ENCODE measurements at regions not wholly inside any gene's neighbourhood (a gene's known extent, or its start where the extent isn't known, plus 50 kb on each side); places are given as distances from the start of the nearest gene placed in this dataset.

DNA sequence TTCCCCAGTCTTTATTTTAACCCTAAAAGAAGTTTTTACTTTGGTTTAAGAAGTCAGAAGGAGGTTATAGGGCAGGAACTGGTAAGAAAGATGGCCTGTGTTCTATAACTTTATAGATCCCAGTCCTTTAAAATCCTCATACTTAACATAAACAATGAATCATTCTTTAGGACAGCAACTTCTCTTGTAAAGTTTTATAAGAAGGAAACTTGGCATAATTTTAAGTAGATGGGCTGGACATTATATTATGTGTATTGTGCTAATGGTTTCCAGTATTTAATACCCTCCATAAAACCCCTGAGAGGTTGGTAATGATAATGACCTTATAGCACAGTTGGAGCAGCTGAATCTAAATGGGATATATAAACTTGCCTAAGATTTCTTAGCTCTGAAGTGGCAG is 247.2 kb downstream of the FAM170A start:
- TF ChIP-seq, protein P1, sequence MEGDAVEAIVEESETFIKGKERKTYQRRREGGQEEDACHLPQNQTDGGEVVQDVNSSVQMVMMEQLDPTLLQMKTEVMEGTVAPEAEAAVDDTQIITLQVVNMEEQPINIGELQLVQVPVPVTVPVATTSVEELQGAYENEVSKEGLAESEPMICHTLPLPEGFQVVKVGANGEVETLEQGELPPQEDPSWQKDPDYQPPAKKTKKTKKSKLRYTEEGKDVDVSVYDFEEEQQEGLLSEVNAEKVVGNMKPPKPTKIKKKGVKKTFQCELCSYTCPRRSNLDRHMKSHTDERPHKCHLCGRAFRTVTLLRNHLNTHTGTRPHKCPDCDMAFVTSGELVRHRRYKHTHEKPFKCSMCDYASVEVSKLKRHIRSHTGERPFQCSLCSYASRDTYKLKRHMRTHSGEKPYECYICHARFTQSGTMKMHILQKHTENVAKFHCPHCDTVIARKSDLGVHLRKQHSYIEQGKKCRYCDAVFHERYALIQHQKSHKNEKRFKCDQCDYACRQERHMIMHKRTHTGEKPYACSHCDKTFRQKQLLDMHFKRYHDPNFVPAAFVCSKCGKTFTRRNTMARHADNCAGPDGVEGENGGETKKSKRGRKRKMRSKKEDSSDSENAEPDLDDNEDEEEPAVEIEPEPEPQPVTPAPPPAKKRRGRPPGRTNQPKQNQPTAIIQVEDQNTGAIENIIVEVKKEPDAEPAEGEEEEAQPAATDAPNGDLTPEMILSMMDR (conservative IDR thresholded peaks at IDR 0.05) = no peak
- no peak for TF ChIP-seq ZFX (IDR thresholded peaks at IDR 0.05)

All from C4-2B (cell line).